22Rv1 (cell line): ENCODE measurements at regions not wholly inside any gene's neighbourhood (a gene's known extent, or its start where the extent isn't known, plus 50 kb on each side); places are given as distances from the start of the nearest gene placed in this dataset.

ENCODE experiments used
- H3K27ac ChIP-seq: fragments of 450-650 bp; 2 replicates; pipeline ENCODE4 v1.5.1; 2017
- CTCF ChIP-seq: fragments of 450-650 bp; IDR thresholded peaks from 2 replicates; pipeline ENCODE4 v1.5.1; 2017; ENCODE audit warnings: mild to moderate bottlenecking
- ZFX ChIP-seq: fragments of 450-650 bp; IDR thresholded peaks from 2 replicates; pipeline ENCODE4 v1.6.1; 2017; ENCODE audit warnings: antibody characterized with exemption, borderline replicate concordance

DNA sequence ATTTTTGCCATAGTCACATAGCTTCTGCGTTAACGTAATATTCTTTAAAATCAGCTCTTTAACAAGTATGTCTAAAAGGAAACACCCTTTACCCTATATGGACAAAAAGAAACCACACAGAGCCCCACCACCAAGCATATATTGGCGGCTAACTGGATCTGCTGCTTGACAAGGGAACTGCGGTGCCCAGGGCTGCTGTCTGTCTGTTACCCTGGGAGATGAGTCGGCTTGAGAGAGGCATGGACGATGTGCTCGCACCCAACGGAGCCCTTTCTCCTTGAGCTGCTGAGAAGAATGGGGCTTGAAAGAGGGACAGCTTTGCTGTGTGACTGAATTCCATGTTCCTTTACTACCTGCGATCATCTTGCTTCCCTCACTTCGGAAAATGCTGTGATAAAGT, 158.6 kb upstream of the SHB start:
- TF ChIP-seq CTCF, result no peak
- no peak for TF ChIP-seq ZFX
- H3K27ac ChIP-seq, result no peak overlapping the region

- H3K27ac ChIP-seq, result no peak overlapping the region
Measured at GRCh38 chr9:38227061-38227540, 158.1 kb upstream of the SHB start.

GRCh38 chr9:38226491-38226951, 157.5 kb upstream of the SHB start:
- TF ChIP-seq CTCF (no peak), ZFX (no peak)
- no peak overlapping the region for H3K27ac ChIP-seq

More at GRCh38 chr9:38227061-38227540, 158.1 kb upstream of the SHB start:
- TF ChIP-seq ZFX, result no peak
- TF ChIP-seq CTCF, result no peak

GRCh38 chr9:38224941-38225340, 155.9 kb upstream of the SHB start:
- no peak overlapping the region for H3K27ac ChIP-seq
- TF ChIP-seq CTCF (no peak), ZFX (no peak)

GRCh38 chr9:38216572-38216971, 147.5 kb upstream of the SHB start:
- TF ChIP-seq ZFX, result no peak
- TF ChIP-seq CTCF, result no peak
- H3K27ac ChIP-seq, result no peak overlapping the region

DNA sequence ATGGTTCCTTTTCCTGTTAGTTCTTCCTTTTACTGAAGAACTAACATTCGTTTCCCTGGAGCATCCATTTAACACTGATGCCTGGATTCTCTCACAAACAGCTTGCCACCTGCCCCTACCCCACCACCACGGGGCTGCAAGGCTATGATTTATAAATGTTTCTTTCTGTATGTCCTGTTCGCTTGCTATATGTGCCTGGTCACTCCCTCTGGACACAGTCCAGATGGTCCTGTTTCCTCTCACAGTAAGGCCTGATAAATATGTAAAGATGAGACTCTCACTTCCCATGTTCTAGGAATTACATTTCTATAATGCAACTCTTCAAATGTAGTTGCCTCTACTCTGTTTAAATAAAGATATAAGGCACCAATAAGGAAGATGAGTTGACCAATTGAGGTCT, 146.4 kb upstream of the SHB start:
- TF ChIP-seq ZFX (no peak), CTCF (no peak)
- H3K27ac ChIP-seq, result no peak overlapping the region

GRCh38 chr9:38214432-38214831, 145.4 kb upstream of the SHB start:
- H3K27ac ChIP-seq, result no peak overlapping the region
- TF ChIP-seq CTCF, result no peak
- no peak for TF ChIP-seq ZFX
